ENCODE measurements at regions not wholly inside any gene's neighbourhood (a gene's known extent, or its start where the extent isn't known, plus 50 kb on each side); places are given as distances from the start of the nearest gene placed in this dataset.

- TF ChIP-seq POLR2A (IDR thresholded peaks at IDR 0.05; ENCODE audit: low read length) (no peak), GATA1 (IDR thresholded peaks at IDR 0.05; ENCODE audit: low read depth, low read length) (no peak)
Measured at GRCh38 chr2:175624211-175624761, 377.8 kb downstream of the LNPK start.
